Stimulated activated CD4-positive, alpha-beta T cell treated with anti-CD3 and anti-CD28 coated beads, Interleukin-12 subunit alpha, Interleukin-12 subunit beta, amount 100 ng/mL, for 4 hours (primary cell): ENCODE measurements at regions not wholly inside any gene's neighbourhood (a gene's known extent, or its start where the extent isn't known, plus 50 kb on each side); places are given as distances from the start of the nearest gene placed in this dataset.

Source experiments
- DNase-seq: peaks from one replicate; pipeline ENCODE4 v3.0.0-alpha.2; 2020

DNA sequence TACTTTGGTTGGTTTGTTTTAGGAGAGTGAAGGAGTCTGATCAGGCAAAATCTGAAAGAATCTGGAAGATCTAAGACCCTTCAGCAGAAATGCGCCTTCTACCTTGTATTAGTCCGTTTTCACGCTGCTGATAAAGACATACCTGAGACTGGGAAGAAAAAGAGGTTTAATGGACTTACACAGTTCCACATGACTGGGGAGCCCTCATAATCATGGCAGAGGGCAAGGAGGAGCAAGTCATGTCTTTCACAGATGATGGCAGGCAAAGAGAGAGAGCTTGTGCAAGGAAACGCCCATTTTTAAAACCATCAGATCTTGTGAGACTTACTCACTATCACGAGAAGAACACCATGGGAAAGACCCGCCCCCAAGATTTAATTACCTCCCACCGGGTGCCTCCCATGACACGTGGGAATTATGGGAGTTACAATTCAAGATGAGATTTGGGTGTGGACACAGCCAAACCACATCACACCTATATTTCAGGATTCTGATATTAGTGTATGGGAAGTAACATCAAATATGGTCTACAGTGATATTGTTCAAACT is 99.3 kb downstream of the GLUL start:
- DNase-seq, result no peak

DNA sequence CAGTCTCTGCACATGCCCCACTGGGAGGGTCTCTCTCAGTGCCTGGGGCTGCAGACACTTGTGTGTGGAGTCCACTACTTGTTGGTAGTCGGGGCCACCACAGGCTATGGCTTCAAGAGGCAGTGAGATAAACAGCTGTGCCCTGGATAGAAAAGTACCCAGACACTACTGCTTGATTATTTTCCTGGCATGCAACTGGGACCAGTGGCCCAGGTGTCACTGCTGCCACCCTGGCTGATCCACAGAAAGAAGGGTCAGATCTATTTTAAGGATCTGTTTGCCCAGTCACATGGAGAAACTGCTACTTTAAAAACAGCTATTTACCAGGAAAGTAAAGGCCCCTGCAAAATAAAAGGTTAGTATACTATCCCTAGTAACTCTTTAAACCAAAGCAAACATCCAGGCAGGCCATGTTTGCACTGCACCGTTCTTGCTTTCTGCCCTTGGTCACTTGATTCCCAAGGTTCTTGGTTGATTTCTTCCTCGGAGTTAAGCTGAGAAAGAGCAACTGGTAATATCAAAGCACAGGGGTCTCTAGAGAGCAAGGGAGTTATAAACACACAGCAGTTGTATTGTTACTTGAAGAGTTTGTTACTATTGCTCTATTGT is 99.9 kb downstream of the GLUL start:
- DNase-seq, result no peak

DNA sequence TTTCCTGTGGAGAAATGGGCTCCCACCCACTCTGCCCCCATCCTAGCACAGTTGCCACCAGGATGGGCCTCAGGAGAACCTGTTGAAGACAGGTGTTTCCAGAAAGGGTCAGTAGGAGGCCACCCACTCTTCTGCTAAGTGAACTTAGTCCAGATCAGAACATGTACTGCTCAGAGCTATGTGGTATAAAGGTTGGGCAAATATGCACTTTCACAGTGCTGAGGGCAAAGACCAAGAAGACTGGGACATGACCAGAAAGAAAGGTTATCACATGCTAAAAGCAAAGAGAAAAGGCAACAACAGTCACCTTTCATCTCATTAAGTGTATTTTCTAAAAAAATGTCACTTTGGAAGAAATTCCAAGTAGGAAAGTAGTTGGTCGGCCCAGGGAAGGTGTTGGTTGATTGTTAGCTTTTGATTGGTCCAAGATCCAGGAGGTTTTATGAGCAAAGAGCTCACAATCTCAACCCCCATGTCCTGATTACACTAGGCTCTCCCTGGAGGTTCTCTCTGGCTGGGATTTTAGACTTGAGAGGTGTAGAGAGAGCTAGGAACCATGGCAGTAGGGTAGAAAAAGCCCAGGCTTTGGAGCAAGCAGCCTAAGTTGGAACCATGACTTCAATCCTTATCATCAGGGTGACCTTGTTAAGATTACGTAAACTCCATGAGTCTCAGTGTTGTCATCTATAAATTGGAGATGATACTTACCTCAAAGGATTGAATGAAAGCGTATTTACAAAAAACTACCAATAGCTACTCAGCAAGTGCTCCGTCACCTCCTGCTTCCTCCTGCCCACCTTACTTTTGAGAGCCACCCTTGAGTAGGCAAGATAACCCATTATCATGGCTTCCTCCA is 102.6 kb downstream of the GLUL start:
- DNase-seq, result no peak

DNA sequence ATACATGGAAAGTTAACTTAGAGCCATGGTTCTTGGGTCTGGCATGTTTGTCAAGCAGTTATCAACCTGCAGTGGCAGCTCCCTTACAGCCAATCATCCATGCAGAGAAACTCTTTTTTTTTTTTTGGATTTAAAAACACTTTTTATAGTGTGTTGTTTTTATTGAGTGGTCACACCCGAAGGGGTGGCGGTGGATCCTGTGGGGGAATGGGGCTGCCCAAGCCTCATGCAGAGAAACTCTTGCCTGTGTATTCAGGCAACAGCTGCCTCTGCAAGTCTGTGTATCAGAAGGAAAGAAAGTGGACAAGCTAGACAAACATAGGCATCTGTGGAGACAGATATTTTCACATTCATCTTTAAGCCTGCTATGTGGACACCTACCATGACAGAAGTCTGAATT is 104.8 kb downstream of the GLUL start:
- no peak for DNase-seq

DNA sequence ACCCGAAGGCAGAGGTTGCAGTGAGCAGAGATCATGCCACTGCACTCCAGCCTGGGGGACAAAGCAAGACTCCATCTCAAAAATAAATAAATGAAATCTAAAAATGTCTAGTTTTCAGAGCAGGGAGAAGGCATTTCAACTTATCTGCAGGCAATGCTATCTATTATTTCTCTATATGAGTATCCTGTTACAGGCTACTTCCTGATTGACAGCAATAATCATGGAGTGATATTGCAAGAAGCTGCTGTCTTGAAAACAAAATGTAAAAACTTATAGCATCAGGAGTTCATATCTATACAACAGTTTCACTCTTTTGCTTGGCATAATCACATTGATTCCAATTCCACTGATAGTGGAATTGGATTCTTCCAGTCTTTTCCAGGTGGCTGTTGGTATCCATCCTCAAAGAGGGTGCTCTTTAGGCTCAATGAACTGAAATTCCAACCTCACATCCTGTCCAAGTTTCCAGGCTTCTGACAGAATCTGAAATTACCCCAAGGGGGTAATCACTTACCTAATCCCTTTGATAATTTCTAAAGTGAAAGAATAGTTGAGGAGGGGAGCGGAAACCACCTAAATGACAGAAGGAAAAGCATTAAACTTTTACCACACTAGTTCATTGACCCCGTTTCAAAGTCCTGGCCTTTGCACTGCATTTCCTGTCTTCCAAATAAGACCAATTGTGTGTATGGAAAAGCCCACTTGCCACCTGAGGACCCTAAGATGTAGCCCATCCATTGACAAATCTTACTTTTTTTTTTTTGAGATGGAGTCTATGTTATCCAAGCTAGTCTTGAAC is 107.6 kb downstream of the GLUL start:
- no peak for DNase-seq

DNA sequence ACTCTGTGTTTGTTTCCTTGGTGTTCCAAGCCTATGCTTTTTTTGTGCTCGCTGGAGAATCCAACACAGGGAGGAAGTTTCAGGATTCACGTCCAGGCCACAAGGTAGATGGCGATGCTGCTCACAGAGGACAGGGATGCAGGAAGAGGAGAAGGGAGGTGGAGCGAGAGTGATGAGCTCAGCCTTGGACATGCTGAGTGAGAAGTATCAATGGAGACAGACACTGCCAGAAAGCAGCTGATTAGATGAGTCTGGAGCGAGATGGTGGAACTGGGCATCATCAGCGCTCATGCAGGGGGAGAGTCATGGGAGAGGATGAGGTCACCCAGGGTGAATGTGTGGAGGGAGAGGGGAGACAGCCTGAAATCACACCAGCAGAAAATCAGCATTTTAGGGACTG is 110.0 kb downstream of the GLUL start:
- DNase-seq, result no peak

DNA sequence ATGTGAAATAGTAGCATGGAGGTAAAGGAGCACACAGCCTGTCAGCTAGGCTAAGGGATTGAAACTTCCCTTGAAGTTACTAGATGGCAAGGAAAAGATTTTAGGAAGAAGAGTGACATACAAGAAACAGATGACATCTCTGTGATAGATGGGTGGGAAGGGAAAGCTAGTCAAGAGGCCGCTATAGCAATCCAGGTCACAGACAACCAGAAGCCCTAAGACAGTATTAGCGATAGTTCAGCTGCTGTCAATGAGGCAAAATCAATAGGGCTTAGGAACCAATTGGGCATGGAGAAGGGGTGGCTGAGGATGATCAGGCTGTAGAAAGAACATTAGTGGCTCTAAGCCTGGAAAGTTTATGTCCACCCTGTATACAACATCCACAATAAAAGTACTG is 111.1 kb downstream of the GLUL start:
- DNase-seq, result no peak

DNA sequence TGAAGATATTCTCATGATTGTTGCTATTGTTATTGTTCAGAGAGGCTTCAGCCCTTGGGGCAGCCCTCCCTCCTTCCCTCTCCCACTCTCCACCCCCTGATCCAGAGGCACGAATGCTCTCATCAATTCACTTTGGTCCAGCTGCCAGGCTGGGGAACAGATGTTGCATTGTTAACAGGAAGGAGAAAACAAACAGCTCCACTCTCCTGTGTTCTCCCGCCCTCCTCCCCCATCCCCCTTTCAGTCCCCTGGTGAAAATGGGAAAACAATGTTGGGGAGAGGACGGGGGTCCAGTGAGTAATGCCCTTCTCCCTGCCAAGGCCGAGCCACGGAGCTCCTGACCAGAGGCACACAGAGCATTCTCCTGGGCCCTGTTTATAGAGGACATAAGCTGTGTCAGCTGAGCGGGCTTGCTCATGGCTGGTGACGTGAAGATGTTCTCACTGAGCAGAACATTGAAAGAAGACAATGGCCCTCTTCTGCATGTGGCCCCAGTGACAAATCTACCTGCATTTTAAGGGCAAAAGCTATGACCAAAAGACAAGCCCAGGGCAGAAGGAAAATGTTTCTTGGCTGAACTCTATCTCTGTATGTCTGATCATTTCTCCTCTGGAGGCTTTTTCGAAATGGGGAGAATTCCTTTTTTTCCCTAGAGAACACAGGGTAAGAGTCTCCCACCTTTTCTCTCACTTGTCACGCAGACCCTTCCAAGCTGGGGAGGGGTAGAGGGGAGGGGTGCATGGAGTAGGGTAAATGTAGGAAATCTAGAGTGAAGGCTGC is 111.7 kb downstream of the GLUL start:
- no peak for DNase-seq

DNA sequence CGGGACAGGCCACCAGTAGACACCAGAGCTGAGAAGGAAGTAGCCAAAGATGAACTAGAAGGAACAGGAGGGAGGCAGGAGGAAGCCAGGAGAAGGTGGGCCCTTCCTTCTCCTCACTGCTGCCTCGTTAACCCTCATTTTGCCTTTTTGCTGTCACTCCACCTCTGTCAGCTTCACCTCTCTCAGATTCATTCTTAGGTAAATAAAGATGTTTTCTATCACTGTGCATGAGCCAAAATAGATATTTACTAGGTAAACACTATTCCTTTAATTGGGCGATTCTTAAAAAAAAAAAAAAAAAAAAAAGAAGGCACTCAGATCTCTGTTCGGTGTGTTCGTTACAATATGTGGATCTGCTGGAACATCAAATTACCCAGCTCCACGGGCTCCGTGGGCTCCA is 112.3 kb downstream of the GLUL start:
- DNase-seq, result no peak

DNA sequence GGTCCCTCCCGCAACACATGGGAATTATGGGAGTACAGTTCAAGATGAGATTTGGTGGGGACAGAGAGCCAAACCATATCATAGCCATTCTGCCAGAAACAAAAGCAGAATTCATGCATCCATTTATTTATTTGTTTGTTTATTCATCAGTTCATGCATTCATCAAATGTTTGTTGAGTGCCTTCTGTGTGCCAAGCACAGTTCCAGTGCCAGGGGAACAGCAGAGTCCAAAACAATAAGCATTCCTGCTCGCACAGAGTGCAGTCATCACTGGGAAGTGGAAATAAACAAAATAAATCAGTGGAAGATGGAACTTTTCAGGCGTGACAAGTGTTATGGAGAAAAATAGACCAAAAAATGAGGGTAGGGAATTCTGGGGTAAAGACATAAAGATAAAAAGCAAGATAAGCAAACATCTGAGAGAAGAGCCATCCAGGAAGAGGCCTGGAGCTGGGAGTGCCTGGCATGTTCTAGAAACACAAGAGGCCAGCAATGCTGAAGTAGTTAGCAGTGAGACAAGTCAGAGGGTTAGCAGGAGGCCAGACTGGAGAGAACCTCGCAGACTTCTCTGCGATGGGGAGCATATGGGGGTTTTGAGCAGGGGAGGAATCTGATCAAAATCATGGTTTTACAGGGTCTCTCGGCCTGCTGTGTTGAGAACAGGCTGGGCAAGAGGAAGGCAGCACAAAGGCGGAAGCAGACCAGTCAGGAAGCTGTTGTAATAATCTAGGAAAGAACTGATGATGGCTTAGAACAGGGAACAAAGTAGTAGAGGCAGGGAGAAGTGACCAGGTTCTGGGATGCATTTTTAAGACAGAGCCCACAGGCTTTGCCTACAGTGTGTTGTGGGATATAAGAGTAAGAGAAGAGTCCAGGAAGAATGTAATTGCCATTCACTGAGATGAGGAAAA is 113.2 kb downstream of the GLUL start:
- DNase-seq, result no peak

DNA sequence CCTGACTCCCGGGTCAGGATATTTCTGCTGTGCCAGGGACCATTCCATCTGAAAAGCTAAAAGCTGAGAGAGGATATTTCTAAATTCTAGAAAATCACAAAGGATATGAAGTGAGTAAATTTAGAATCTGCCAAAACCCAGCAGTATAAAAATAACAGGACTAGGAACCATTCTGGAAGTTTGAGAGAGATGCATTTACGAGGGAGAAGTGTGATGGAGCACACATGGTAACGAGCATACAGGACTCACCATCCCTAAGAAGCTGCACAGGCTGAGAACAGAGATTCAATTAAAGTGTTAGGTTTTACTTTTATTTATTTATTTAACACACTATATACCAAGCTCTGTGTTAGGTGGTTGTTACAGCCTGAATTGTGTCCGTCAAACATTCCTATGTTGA is 116.3 kb downstream of the GLUL start:
- DNase-seq, result no peak

DNA sequence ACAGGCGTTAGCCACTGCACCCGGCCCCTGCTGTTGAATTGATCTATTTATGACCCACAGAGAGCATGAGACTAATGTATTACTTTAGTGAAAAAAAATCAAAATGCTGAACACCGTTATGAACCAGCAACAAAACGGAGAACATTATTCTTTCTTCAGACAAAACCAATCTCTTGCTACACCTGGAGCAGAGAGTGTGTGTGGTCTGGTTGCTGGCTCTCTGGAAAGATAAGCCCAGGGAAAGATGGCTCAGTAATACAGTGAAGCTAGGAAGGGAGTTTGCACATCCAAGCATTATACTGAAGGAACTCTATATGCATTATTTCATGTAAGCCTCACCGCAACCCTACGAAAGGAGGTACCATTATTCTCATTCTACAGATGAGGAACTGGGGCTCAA is 117.0 kb downstream of the GLUL start:
- DNase-seq, result no peak

DNA sequence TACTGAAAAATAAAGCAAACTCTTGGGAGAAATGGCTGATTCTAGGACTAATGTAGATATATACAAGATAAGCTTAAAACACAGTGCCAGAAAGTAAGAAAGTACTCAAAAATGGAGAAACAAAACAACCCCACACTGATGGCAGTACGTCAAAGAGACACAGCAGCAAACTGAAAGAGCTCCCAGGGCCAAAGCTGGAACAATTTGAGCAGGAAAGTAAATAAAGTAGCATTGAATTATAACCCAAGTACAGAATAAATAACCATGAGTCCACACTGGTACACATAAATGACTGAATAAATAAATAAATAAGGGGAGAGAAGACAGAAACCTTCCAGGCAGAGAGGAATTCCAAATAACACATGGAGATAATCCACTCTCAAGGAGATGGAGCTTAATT is 120.9 kb downstream of the GLUL start:
- no peak for DNase-seq

DNA sequence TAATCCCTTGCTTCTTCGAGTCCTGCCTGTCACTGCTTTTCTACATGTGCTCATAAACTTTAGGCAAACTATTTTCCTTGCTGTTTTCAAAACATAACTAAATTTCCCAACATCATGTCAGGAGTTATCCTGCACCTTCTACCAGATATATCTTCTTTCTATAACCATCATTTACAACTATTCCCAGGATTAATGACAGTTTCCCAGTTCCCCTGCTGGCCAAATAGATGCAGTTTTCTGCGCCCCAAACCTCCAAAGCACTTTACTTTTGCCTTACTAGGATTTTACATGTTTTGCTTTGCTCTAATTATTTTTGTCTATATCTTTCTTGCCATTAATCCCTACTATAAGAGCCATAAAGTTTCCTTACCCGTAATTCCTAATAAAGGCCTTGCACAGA is 122.5 kb downstream of the GLUL start:
- DNase-seq, result no peak

DNA sequence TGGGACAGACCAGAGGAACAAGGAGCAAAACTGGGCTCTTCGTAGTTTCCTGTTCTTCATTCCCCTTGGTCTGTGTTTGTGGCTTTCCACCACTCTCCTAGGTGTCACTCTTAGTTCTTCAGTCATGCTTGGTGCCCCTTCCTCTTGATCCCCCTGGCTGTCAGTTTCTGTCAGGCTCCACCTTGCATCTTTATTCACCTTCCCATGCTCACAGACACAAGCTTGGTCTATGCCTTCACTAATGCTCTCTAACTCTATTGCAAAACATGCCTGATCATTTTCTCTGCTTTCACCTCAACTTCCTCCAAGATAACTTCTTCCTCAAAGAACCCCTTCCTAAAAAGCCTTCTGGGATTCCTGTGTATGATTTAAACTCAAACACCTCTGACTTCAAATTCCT is 122.9 kb downstream of the GLUL start:
- no peak for DNase-seq

DNA sequence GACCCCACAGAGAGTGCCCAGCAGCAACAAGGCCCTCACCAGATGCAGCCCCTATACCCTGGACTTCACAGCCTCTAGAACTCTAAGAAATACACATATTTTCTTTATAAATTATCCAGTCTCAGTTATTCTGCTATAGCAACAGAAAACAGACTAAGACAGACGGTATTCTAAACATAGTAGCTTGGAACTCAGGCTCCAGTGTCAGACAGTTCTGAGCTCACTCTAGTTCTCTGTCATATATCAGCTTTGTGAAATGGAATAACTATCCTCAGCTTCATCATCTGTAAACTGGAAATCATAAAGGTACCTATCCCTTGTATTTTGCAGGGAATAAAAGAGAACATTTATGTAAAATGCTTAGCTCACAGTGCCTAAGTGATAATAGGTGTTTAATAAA is 127.4 kb downstream of the GLUL start:
- DNase-seq, result no peak

DNA sequence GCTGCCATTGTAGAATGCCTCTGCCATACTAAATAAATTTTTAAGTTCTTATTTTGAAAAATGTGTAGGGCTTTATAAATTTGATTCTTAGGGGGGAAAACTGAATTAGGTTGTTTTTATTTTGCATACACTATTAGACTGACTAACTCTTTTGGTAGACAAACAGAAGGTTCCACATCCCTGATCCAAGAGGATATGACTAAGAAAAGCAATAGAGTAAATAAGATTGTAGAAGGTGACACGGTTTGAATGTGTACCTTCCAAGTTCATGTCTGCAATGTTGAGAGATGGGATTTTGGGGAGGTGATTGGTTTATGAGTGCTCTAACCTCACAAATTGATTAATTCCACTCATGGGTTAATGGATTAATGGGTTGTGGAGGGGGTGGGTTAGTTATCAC is 127.9 kb downstream of the GLUL start:
- DNase-seq, result no peak

DNA sequence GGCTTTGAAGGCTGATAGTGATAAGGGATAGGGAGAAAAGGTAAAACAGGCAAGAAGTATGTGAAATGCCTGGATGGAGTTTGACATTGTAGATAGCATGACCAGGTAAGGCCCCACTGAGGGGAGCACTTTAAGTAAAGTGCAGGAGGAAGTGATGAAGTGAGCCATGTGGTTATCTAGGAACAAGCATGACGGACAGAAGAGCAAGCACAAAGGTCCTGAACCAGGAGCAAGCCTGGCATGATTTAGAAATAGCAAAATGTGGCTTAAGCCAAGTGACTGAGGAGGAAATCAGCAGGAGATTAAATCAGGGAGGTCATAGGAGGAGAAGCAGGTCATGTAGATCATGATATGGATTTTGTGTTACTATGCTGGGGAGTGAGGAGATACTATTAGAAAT is 129.2 kb downstream of the GLUL start:
- no peak for DNase-seq

DNA sequence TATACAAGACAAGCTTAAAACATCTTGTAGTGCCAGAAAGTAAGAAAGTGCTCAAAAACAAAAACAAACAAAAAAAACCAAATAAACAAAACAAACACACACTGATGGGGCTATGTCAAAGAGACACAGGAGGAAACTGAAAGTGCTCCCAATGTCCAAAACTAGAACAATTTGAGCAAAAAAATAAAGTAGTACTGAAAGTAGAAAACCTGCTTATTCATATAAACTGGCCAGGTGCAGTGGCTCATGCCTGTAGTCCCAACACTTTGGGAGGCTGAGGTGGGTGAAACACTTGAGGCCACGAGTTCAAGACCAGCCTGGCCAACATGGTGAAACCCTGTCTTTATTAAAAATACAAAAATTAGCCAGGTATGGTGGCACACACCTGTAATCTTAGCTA is 129.9 kb downstream of the GLUL start:
- DNase-seq, result no peak

DNA sequence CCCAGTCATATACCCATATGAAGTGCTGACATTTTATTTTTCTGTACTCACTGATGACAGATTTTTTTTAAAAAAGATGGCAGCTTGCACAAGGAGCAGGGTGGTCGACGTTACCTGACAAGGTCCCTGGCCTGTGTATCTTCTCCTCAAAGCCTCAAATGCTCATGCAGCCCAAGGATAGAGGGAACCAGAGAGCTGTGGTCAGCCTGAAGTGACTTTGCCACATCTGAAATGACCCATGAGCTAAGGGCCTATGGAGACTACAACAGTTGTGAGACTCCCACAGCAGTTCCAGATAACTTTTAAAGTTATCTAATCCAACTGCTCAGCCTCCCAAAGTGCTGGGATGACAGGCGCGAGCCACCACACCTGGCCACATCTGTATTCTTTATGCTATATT is 131.1 kb downstream of the GLUL start:
- no peak for DNase-seq

DNA sequence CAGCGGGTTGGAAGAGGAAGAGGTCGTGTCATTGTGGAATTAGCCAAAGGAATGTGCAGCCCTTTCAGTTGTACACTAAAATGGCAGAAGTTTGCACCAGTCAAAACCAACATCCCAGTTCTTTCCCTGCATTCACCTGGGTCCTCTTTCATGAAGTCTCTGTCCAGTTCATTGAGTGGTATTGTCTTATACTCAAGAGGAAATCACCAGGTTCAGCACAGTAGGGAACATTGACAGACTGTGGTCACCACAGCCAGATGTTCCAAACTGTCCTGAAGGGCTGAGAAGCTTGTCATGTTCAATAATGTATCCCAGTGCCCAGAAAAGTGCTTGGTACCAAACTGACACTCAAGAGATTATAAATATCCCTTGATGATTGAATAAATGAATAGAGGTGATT is 131.6 kb downstream of the GLUL start:
- DNase-seq, result no peak
